ENCODE measurements at regions not wholly inside any gene's neighbourhood (a gene's known extent, or its start where the extent isn't known, plus 50 kb on each side); places are given as distances from the start of the nearest gene placed in this dataset.

GRCh38 chr10:43963379-43963778 lies 314.7 kb upstream of the ZNF32 start:
- TF ChIP-seq POLR2A (IDR thresholded peaks at IDR 0.05; ENCODE audit: low read length) (no peak), GATA1 (IDR thresholded peaks at IDR 0.05; ENCODE audit: low read depth, low read length) (no peak)
- DNase-seq = no peak

GRCh38 chr10:43962346-43963191 lies 313.9 kb upstream of the ZNF32 start:
- TF ChIP-seq POLR2A (IDR thresholded peaks at IDR 0.05; ENCODE audit: low read length) = no peak
- DNase-seq = no peak

GRCh38 chr10:43961523-43962345 lies 313.1 kb upstream of the ZNF32 start:
- DNase-seq = no peak
- no peak for TF ChIP-seq GATA1 (IDR thresholded peaks at IDR 0.05; ENCODE audit: low read depth, low read length)
- no peak for TF ChIP-seq POLR2A (IDR thresholded peaks at IDR 0.05; ENCODE audit: low read length)

GRCh38 chr10:43960981-43961380 lies 312.3 kb upstream of the ZNF32 start:
- no peak for DNase-seq
- TF ChIP-seq GATA1 (IDR thresholded peaks at IDR 0.05; ENCODE audit: low read depth, low read length) (no peak), POLR2A (IDR thresholded peaks at IDR 0.05; ENCODE audit: low read length) (no peak)

GRCh38 chr10:43960477-43960876 lies 311.8 kb upstream of the ZNF32 start:
- no peak for DNase-seq
- TF ChIP-seq GATA1 (IDR thresholded peaks at IDR 0.05; ENCODE audit: low read depth, low read length) (no peak), POLR2A (IDR thresholded peaks at IDR 0.05; ENCODE audit: low read length) (no peak)

GRCh38 chr10:43960135-43960415 lies 311.4 kb upstream of the ZNF32 start:
- TF ChIP-seq GATA1 (IDR thresholded peaks at IDR 0.05; ENCODE audit: low read depth, low read length) (no peak), POLR2A (IDR thresholded peaks at IDR 0.05; ENCODE audit: low read length) (no peak)
- no peak for DNase-seq

GRCh38 chr10:43959364-43960134 lies 310.9 kb upstream of the ZNF32 start:
- DNase-seq = no peak
- TF ChIP-seq POLR2A (IDR thresholded peaks at IDR 0.05; ENCODE audit: low read length) = no peak
- TF ChIP-seq GATA1 (IDR thresholded peaks at IDR 0.05; ENCODE audit: low read depth, low read length) = no peak

GRCh38 chr10:43958964-43959363 lies 310.3 kb upstream of the ZNF32 start:
- TF ChIP-seq POLR2A (IDR thresholded peaks at IDR 0.05; ENCODE audit: low read length) = no peak
- TF ChIP-seq GATA1 (IDR thresholded peaks at IDR 0.05; ENCODE audit: low read depth, low read length) = no peak

GRCh38 chr10:43958071-43958432 lies 309.4 kb upstream of the ZNF32 start:
- DNase-seq = no peak
- TF ChIP-seq GATA1 (IDR thresholded peaks at IDR 0.05; ENCODE audit: low read depth, low read length) (no peak), POLR2A (IDR thresholded peaks at IDR 0.05; ENCODE audit: low read length) (no peak)

More at GRCh38 chr10:43958964-43959363, 310.3 kb upstream of the ZNF32 start:
- DNase-seq = no peak

- DNase-seq = no peak
- TF ChIP-seq GATA1 (IDR thresholded peaks at IDR 0.05; ENCODE audit: low read depth, low read length) = no peak
- no peak for TF ChIP-seq POLR2A (IDR thresholded peaks at IDR 0.05; ENCODE audit: low read length)
These were observed 308.8 kb upstream of the ZNF32 start for GRCh38 chr10:43957267-43958070.

- TF ChIP-seq GATA1 (IDR thresholded peaks at IDR 0.05; ENCODE audit: low read depth, low read length) (no peak), POLR2A (IDR thresholded peaks at IDR 0.05; ENCODE audit: low read length) (no peak)
- DNase-seq = no peak
These were observed 307.3 kb upstream of the ZNF32 start for GRCh38 chr10:43955978-43956377.

- no peak for TF ChIP-seq POLR2A (IDR thresholded peaks at IDR 0.05; ENCODE audit: low read length)
- no peak for TF ChIP-seq GATA1 (IDR thresholded peaks at IDR 0.05; ENCODE audit: low read depth, low read length)
- no peak for DNase-seq
These were observed 306.4 kb upstream of the ZNF32 start for GRCh38 chr10:43955002-43955596.

- no peak for DNase-seq
- TF ChIP-seq POLR2A (IDR thresholded peaks at IDR 0.05; ENCODE audit: low read length) (no peak), GATA1 (IDR thresholded peaks at IDR 0.05; ENCODE audit: low read depth, low read length) (no peak)
These were observed 305.0 kb upstream of the ZNF32 start for GRCh38 chr10:43953672-43954071.
